Fibroblast of the aortic adventitia (primary cell): ENCODE measurements at regions not wholly inside any gene's neighbourhood (a gene's known extent, or its start where the extent isn't known, plus 50 kb on each side); places are given as distances from the start of the nearest gene placed in this dataset.

ENCODE experiments used
- DNase-seq: peaks from one replicate; pipeline ENCODE4 v3.0.0-alpha.2; 2010; ENCODE audit warnings: low read depth
- H3K4me3 ChIP-seq: 2 replicates; pipeline ENCODE4 v1.5.1; 2011; ENCODE audit warnings: low read depth, mild to moderate bottlenecking, control low read depth, low read length, moderate library complexity
- CTCF ChIP-seq: IDR thresholded peaks from 2 replicates; pipeline ENCODE4 v1.5.1; 2011; ENCODE audit warnings: mild to moderate bottlenecking, low read length, control low read depth, inconsistent platforms; ENCODE audit not compliant: insufficient read depth

GRCh38 chr12:46609273-46609623, 216.5 kb downstream of the SLC38A4 start:
- no peak overlapping the region for H3K4me3 ChIP-seq
- TF ChIP-seq CTCF = no peak
- DNase-seq = no peak

GRCh38 chr12:46608431-46609272, 217.1 kb downstream of the SLC38A4 start:
- H3K4me3 ChIP-seq = no peak overlapping the region
- DNase-seq = peak; percentile 80
- no peak for TF ChIP-seq CTCF

GRCh38 chr12:46604684-46605083, 221.1 kb downstream of the SLC38A4 start:
- TF ChIP-seq CTCF = no peak
- no peak overlapping the region for H3K4me3 ChIP-seq
- DNase-seq = no peak

- DNase-seq = no peak
- H3K4me3 ChIP-seq = no peak overlapping the region
- no peak for TF ChIP-seq CTCF
Observed at GRCh38 chr12:46603776-46604456, 221.9 kb downstream of the SLC38A4 start.

GRCh38 chr12:46602474-46602873, 223.3 kb downstream of the SLC38A4 start:
- no peak for DNase-seq
- H3K4me3 ChIP-seq = no peak overlapping the region
- TF ChIP-seq CTCF = no peak

- no peak overlapping the region for H3K4me3 ChIP-seq
- no peak for TF ChIP-seq CTCF
- no peak for DNase-seq
Observed at GRCh38 chr12:46590991-46591703, 218.6 kb upstream of the SLC38A2 start.
